ENCODE measurements at regions not wholly inside any gene's neighbourhood (a gene's known extent, or its start where the extent isn't known, plus 50 kb on each side); places are given as distances from the start of the nearest gene placed in this dataset.
"Not testable (repeated sequence)": the region's sequence is repeated elsewhere in the genome, so short reads cannot be mapped to it uniquely, and the experiment has no call there.

DNA sequence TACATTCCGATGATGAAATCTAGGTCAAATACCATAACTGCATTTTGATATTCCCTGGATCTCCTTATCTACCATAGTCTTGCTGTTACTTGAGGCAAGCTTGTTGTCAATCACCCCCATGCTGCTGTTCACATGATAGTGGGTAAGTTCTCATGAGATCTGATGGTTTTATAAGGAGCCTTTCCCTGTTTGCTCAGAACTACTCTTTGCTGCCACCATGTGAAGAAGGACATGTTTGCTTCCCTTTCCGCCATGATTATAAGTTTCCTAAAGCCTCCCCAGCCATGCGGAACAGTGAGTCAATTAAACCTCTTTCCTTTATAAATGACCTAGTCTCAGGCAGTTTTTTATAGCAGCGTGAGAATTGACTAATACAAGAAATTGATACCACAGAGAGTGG is 432.0 kb downstream of the GLUD2 start:
- no peak for DNase-seq

DNA sequence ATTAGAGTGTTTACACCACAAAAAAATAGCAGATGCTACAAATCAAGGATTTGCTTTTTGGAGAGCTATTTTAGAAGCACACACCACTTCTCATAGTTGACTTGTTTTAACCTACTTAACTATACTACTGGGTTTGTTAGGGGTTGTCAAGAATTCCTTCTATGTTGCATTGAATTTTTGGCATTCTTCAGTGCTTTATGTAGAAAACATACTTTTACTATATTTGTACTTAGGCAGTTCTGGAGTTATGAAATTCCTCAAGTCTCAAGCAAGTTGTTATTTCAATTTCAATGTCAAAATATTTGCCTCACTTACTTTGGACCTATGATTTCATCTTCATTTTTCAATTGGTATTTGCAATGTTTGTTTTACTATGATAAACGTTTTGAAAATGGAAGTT is 449.6 kb downstream of the GLUD2 start:
- DNase-seq: no peak

DNA sequence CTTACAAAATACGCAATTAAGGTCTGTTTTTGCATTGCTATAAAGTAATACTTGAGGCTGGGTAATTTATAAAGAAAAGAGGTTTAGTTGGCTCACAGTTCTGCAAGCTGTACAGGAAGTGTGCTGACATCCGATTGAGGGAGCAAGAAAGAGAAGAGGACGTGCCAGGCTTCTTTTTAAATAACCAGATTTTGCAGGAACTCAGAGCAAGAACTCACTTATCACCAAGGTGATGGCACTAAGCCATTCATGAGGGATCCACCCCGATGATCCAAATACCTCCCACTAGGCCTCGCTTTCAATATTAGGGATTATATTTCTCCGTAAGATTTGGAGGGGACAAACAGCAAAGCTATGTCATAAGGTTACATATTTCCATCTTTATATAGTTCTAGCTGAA is 456.7 kb downstream of the GLUD2 start:
- no peak for DNase-seq

GRCh38 chrX:121546317-121546716 is 498.9 kb downstream of the GLUD2 start:
- no peak for DNase-seq

DNA sequence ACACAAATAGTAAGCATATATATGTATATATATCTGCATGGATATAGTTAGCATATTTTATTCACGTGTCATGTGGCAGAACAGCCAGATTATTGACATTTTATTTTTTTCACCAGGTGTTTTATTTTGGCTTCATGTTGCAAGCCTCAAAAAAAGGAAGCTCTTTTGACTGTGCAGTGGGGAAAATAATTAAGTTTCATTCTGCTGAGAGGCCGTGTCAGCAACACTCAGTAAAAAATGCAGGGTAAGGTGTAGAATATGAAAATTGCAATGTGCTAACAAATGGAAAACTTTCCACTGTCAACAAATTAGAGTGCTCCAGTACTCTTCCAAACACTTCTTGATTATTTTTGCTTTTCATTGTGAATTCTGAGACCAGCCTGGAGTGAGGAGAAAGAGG is 511.5 kb downstream of the GLUD2 start:
- no peak for DNase-seq

DNA sequence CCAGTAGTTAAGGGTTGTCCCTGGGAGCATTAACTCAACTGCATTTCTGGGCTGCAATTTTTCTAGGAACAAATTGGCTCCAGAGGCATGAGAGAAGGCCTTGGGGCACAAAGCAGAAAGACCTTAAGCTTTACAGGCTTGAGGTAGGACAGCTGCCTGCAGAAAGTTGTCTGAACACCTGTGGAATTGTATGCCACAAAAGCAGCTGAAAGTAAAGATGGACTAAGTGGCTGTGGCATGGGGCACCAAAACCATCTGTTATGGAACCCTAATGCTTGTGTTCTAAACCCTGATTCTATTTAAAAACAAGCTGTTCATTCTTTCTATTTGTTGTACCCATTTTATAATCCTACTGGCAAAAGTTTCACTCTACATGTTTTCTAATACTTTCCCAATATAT is 515.2 kb downstream of the GLUD2 start:
- DNase-seq: no peak

DNA sequence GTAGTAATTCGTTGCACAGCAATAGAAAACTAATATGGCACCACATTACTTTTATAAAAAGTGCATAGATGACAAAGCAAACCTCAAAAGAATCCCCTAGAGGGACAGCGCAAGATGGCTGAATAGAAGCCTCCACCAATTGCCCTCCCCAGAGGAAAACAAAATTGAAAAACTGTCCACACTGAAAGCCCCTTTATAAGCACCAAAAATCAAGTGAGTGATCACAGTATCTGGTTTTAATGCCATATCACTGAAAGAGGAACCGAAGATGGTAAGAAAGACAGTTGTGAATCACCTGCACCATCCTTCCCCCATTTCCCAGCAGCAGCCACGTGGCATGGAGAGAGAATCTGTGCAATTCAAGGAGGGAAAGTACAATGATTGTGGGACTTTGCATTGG is 522.2 kb downstream of the GLUD2 start:
- no peak for DNase-seq

- no peak for DNase-seq
Measured at GRCh38 chrX:121570072-121570841, 522.8 kb downstream of the GLUD2 start.

DNA sequence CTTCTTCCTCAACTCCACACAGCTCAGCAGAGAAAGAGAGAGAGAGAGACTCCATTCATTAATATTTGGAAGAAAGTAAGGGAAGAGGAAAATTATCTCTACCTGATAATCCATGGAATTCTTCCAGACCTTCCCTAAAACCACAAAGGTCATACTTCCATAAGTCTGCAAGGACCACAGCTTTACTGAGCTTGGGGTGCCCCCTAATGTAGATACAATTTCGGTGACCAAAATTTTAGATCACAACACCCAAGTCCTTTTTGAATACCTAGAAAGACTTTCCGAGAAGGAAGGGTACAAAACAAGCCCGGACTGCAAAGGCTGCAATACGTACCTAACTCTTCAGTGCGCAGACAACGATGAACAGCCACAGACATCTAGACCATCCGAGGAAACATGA is 523.9 kb downstream of the GLUD2 start:
- DNase-seq: no peak

GRCh38 chrX:121574384-121574783 is 527.0 kb downstream of the GLUD2 start:
- DNase-seq: not testable (repeated sequence)

- DNase-seq: peak; percentile 49
Measured at GRCh38 chrX:121579016-121579760, 531.8 kb downstream of the GLUD2 start.

DNA sequence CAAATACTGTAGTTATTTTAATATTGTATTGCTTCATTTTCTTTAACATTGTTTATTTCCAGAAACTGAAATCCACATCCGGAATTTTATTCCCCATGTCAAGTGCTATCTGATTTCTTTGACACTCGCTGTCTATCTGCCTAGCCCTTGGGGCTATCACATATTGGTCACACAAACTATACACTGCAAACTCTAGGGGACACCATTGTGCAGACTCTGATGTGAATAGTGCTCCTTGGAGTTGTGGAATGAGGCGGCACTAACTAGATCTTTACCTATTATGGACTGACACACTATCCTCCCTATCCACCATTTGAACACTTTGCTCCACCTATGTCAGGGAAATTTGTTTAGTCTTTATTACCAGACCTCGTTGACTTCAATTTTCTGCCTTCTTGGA is 534.5 kb downstream of the GLUD2 start:
- no peak for DNase-seq

GRCh38 chrX:121585626-121586025 is 538.2 kb downstream of the GLUD2 start:
- no peak for DNase-seq

- no peak for DNase-seq
Measured at GRCh38 chrX:121592884-121593283, 545.5 kb downstream of the GLUD2 start.

- DNase-seq: no peak
Measured at GRCh38 chrX:121598356-121598755, 550.9 kb downstream of the GLUD2 start.

- DNase-seq: no peak
Measured at GRCh38 chrX:121635141-121635540, 587.7 kb downstream of the GLUD2 start.

DNA sequence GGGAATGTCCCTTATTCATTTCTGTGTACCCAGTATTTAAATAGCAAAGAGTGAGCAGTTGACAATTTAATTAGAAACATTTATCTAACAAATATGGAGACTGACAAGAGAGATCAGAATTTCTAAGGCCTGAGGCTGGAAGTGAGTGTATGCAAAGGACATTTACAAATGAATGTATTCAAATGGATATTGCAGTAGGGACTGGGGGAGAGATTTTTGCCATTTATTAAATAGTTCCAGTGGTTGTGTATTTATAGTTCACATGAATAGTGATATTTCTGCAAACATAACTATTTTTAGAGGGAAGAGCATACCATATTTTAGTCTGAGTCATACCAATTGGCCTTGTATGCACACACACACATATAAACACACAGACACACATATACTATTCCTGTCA is 592.4 kb downstream of the GLUD2 start:
- no peak for DNase-seq

- DNase-seq: no peak
Measured at GRCh38 chrX:121641560-121641959, 594.1 kb downstream of the GLUD2 start.

GRCh38 chrX:121642415-121642814 is 595.0 kb downstream of the GLUD2 start:
- no peak for DNase-seq

- no peak for DNase-seq
Measured at GRCh38 chrX:121649417-121649816, 602.0 kb downstream of the GLUD2 start.

DNA sequence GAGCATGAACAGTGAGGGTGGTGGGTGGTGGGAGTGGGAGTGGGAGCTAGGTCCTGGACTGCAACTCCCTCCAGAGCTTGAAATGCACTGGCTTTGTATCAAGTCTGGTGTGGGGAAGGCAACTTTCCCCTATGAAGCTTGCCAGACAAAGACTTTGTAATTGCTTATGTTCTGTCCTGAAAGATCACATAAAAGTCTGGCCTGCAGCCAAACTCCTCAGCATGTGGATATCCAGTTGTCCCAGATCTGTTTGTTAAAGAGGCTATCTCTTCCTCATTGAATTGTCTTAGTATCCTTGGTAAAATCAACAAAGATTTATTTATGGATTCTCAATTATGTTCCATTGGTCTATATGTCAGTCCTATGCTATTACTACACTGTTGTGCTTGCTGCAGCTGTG is 607.9 kb downstream of the GLUD2 start:
- no peak for DNase-seq

DNA sequence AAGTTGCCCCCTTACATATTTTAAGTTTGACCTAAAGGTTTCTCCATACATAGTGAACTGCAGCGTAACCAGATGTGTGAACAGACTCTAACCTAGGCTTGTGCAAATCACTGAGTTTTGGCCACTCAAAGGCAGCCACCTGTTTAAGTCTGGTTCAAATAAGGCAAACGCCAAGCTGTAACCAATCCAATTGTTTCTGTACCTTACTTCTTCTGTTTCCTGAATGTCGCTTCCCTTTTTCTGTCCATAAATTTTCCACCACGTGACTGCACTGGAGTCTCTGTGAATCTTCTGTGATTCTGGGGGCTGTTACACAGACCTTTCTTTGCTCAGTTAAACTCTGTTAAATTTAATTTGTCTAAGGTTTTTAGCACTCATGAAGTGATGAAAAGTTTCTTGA is 618.8 kb downstream of the GLUD2 start:
- no peak for DNase-seq

GRCh38 chrX:121671649-121672048 is 624.2 kb downstream of the GLUD2 start:
- no peak for DNase-seq

DNA sequence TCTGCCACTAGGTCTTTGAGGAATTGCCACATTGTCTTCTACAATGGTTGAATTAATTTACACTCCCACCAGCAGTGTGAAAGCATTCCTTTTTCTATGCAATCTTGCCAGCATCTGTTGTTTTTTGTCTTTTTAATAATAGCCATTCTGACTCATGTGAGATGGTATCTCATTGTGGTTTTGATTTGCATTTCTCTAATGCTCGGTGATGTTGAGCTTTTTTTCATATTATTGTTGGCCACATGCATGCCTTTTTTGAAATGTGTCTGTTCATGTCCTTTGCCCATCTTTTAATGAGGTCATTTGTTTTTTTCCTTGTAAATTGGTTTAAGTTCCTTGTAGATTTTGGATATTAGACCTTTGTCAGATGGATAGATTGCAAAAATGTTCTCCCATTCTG is 661.8 kb downstream of the GLUD2 start:
- DNase-seq: not testable (repeated sequence)

DNA sequence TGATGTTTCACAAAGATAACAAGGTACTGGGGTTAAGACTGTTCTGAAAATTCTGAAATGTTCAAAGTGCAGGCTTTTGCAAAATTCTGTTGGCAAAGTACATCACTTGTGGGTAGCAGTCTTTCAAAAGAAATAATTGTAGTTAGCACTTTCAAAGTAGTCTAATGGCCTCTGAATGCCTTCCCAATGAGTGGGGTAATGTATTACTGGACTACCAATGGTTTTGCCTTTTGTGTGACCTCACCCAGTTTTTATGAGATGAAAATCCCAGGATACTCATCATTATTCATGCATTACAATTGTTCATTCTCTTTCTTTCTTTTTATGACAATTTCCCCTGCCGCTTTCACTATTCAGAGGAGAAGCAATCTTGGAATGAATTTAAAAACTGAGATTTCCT is 686.1 kb downstream of the GLUD2 start:
- DNase-seq: no peak

Data from activated effector memory CD4-positive, alpha-beta T cell treated with anti-CD3 and anti-CD28 coated beads, Interleukin-2, amount 50 U/mL, for 16 hours (primary cell).